Brain pericyte (primary cell): ENCODE measurements at regions not wholly inside any gene's neighbourhood (a gene's known extent, or its start where the extent isn't known, plus 50 kb on each side); places are given as distances from the start of the nearest gene placed in this dataset.

ENCODE experiments used
- DNase-seq: peaks from one replicate; pipeline ENCODE4 v3.0.0-alpha.2; 2012; ENCODE audit warnings: low read depth, low spot score

DNA sequence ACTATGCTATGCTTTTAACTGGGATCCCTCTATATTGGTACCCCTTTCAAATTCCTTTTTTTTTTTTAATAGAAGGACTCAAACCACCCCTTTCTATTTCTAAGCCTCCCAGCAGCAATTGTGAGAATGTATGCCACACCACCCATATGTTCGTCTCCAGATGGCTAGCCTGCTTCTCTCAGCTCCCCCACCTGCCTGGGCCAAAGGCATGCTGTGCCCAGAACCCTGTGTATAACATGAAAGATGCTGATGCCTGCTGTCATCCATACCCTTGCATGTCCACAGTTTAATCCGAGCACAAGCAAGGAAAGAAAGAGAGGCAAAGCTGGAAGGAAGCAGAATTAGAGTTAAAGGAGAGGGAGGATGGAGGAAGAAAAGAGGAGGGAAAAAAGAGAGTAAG is 159.5 kb upstream of the CNTN6 start:
- no peak for DNase-seq

DNA sequence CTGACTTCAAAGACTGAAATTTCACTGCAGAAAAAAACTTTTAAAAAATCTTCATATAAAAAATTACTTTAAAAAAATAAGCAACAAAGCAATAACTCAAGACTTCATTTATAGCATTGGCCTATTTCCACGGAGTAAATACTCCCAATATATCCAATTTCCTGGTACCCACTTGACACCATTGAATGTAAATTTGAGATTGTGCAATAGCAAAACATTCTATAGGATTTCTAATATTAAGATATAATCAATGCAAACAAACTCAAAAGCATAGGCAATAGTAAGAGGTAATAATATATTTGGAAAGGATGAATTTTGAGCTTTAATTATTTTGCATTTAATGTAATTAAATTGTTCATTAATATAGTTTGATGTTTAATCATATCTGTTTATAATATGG is 148.0 kb upstream of the CNTN6 start:
- no peak for DNase-seq

DNA sequence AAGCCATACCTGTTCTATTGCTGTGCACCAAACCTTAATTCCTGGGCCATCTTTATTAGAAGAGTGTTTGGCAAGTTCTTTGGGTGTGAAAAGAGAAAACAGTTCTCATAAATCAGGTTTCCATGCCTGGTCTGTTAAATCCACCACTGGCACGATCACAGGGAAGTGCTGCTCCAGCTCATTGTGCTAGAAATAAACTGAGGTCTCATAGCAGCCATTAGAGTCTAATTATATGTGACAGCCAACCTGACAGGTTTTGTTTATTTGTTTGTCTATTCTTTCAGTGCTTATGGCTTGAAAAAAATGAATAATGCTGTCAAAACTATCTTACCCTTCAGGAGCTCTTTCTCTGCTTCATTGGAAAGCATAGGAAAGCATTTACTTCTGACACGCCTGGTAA is 147.1 kb upstream of the CNTN6 start:
- no peak for DNase-seq

DNA sequence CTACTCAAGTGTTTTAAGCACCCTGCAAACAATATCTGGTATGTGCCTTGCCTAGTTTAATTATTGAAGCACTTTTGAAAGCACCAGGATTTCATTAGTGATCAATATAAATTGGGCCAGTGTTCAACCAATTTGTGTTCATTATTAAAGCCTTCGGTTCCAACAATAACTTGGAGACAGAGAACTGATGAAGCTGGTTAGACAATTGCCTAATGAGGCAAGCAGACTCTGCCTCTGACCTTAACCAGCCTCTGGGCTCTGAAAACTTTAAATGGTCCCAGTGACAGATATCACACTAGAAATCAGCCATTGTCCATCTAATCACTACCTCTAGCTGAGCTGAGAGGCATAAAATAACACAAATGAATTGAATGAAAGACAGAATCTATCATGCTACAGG is 139.9 kb upstream of the CNTN6 start:
- DNase-seq = no peak

DNA sequence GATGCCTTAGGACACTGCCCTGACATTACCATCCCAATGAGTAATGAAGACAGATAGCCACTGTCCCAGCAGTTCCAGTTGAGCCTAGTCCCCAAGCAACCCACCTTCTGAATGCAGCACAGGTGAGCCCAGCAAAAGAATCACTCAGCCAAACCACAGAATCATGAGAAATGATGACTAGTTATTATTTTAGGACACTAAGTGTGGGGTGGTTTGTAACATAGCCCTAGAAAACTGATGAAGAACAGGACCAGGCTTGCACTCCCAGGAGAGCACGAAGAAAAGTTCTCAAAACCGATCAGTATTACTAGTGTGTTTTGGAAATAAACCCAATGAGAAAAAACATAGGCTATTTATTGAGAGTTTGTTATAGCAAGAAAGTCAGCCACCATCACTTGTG is 129.6 kb upstream of the CNTN6 start:
- no peak for DNase-seq

DNA sequence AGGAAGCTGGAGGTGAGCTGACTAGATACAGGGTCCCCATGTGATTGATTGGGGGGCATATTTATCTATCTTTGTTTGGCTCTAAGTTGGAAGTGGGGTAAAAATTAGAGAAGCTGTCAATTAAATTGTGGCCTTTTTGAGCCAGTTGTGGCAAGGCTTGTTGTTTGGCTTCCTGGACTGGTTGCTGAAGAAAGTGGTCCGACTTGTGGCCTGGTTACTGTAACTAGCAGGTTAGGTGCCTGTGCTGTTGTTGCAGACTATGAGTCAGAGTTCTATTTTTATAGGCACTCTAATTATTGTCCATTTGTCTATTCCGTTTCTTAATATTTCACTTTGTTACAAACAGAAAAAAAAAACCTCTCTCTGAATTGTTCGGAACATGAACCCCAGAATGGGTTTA is 129.1 kb upstream of the CNTN6 start:
- DNase-seq = no peak

DNA sequence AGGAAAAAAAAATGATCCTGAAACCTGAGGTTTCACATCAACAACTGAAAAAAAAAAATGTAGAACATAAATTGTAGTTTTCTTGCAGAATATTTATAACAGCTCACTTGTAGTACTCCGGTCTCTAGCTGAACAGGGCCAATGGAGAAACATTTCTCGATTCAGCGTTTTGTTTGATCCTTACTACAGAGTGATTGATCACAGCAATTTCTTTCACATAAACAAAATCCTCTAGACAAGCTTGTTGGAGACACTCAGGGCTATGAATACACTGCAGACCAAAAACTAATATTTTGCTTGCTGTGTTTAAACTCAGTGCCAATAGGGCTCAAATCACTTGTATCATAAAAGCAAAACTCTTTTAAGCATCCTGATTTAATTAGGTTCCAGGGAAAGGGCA is 127.0 kb upstream of the CNTN6 start:
- no peak for DNase-seq

DNA sequence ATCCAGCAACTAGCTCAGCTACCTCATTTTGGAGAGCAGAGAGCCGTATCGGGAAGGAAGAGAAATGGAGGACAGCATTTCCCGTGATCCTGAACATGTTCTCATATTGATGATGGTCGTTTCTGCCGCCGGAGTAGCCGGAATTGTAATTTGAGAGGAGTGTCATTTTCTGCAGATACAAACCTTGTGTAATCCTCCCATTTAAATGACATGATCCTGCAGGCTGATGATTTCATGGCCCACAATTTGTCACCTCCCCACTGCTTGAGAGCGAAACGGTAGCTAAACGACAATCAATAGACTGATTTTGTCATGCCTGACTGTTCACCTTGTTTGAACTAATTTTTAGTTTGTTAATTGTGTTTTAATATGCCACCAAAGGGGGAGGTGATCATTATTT is 126.5 kb upstream of the CNTN6 start:
- DNase-seq = no peak

DNA sequence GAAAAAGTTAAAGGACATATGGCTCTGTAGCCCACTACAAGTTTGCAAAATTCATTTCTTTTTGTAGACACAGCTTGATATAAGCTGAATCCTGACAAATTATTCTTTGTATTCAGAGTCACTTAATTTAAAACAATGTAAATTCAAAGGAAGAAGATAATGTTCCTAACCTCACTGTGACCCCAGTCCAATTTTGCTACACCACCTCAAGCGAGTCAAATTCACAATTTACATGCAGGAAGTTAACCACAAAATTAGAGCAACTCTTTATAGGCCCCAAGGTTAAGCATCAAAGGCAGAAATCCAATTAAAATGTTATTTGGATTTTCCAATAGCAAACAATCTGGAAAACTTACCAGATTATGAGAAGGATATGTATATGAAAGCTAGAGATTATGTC is 119.5 kb upstream of the CNTN6 start:
- DNase-seq = no peak

DNA sequence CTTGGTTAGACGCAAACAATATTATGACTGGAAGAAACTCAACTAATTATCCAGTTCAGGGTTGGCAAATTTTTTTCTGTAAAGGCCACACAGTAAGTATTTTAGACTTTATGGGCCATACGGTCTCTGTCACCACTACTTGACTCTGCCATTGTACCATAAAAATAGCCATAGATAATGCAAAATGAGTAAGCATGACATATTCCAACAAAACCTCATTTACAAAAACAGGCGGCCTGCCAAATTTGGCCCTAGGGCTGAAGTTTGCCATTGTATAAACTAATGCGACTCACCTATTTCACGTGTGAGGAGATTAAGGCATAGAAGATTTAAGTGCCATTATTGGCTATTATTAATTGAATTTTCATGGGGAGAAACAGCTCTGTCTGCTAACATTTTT is 116.8 kb upstream of the CNTN6 start:
- DNase-seq = no peak

DNA sequence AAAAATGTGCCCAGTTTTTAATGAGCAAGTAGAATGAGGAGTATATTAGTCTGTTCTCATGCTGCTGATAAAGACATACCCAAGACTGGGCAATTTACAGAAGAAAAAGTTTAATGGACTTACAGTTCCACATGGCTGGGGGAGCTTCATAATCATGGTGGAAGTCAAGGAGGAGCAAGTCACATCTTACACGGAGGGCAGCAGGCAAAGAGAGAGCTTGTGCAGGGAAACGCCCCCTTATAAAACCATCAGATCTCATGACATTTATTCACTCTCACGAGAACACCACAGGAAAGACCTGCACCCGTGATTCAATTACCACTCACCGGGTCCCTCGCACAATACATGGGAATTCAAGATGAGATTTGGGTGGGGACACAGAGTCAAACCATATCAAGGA is 111.7 kb upstream of the CNTN6 start:
- DNase-seq = no peak

DNA sequence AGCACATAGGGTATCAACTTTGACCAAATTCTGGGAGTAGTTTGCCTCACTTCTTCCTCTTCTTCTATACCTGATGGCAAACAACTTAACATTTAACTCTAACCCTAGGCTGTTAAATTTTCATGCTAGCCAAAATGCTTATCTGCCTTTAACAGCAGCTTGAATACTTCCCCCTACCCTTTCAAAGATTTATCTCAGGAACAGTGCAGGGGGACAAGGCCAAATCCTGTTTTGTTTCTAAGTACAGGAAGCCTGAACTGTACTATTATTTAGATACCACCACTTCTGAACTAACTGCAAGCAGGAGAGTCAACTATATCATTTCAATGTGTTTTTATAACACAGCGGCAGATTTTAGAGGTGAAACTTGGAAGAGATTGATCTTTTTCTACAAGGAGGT is 104.0 kb upstream of the CNTN6 start:
- DNase-seq = no peak

DNA sequence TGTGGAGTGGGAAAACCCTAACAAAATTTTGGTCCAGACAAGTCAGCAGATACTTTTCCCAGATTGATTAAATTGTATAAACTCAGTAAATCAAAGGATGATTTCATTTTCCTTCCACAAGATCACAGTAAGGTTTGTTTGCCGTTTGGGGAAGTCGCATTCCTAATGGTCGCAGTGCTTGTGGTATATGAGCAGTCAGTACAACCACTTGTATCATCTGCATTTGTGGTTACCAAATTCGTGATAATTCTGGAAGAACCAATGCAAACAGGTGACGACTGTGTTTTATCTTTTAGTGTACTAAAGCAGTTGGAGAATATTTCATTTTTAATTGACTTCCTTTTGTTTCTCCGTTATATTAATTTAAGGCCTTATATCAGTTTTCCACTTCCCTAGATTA is 100.0 kb upstream of the CNTN6 start:
- no peak for DNase-seq

DNA sequence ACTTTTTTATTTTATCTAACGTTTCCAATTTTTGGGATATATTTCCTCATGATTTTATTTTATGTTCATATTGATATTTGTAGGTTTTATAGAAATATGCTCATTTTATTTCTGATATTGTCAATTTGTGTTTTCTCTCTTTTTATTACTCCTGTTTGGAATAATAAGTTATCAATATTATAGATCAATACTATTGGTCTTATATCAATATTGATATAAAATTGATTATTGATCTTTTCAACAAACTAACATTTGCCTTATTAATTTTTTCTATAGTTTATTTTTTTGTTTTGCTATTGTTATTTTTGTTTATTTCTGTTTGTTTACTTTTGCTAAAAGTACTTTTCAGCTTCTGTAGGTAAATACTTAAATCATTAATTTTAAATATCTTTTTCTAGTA is 90.8 kb upstream of the CNTN6 start:
- DNase-seq = no peak

DNA sequence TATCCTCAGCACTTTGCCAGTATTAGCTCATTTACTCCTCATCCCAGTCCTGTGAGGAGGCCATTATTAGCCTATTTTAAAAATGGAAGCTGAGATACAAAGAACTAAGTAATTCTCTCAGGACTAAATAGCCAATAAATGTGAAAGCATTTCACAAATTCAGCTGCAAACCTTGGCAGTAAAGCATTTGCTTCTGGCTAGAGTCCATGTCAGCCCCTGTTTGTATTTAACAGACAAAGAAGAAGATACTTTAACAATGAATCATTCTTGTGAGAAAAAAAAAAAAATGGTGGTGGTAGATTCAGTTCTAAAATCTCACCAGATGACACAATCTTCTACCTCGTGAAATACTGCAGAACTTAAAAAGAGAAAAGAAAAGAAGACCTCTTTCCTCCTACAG is 85.0 kb upstream of the CNTN6 start:
- peak; percentile 26 for DNase-seq

DNA sequence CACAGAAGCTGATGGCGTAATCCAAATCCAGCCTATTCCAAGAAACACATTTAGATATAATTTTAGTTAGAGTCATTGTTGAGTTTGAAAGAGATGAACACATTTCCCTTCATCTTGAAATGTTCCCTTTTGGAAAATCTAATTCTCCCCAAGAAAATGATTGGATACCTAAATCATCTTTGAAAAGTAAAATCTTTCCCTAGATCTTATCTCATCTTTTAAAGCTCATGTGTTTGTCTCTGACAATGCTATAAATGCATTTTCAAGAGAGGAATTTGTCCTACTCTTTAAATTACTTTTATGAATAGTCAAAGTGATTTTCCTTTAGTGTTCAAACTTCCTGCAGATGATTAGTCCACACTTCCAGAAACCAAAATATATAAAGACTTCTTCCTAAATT is 82.6 kb upstream of the CNTN6 start:
- no peak for DNase-seq

DNA sequence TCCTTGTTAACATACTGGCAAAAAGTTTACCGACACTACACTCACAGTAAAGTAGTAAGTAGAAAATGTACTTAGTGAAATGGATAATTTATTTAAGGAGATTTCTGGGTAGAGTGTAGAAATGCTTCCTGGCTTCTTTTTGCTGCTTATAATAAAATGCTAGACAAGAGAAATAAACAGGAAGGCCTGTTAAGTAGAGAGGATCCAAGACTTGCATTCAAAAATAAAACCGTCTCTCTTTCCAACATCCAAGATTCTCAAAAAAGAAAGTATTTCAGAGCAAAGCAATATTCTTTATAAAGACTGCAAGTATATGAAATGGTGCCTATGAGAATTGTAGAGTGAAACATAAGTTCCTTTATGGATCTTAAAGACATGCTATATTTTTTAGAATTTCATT is 77.0 kb upstream of the CNTN6 start:
- no peak for DNase-seq

DNA sequence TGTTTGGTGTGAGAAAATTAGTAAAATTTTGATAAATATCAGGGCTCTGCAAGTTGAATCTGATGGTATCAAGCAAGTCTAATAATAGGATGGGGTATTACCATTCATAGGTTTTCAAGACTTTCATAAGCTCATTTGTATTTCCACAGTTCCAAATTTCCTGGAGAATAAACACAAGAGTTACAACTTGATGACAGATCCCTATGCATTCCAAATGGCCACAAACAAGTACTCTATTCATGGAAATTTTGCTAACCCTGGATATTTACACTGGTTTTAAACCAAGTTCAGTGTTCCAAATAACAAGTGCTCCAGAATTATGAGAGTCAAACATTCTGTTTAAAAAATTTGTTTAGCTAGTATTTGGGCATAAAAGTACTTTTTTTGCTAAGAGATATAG is 75.0 kb upstream of the CNTN6 start:
- DNase-seq = no peak

DNA sequence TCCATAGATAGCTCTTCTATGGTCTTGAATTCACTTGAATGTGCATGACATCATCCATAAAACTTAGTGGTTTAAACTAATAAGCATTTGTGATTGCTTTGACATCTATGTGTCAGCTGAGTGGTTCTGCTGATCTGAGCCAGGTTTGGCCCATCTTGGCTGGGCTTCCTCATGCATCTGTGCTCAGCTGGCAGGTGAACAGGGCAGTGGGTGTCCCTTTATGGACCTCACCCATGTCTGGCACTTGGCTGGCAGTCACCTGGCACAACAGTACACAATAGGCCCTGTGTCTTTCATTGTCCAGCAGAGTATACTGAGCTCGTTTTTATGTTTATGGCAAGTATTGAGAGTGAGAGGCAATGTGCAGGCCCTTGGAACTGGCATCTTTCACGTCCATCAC is 73.7 kb upstream of the CNTN6 start:
- DNase-seq = no peak

DNA sequence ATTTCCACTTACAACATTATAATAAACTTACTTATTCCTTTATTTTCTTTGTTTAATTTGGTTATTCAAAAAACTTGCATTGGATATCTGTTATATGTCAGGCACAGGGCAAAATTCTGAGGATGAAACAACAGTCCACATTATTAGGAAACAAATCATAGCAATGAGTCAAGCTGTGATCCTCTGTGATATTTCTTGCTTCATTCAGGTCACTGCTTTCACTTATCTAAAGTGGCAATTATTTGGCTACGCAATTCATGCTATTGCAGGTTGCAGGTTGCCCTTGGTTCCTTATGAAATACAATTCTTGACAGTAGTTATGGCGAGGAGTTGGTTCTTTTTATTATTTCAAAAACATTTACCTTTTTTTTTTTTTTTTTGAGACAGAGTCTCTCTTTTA is 66.4 kb upstream of the CNTN6 start:
- no peak for DNase-seq

DNA sequence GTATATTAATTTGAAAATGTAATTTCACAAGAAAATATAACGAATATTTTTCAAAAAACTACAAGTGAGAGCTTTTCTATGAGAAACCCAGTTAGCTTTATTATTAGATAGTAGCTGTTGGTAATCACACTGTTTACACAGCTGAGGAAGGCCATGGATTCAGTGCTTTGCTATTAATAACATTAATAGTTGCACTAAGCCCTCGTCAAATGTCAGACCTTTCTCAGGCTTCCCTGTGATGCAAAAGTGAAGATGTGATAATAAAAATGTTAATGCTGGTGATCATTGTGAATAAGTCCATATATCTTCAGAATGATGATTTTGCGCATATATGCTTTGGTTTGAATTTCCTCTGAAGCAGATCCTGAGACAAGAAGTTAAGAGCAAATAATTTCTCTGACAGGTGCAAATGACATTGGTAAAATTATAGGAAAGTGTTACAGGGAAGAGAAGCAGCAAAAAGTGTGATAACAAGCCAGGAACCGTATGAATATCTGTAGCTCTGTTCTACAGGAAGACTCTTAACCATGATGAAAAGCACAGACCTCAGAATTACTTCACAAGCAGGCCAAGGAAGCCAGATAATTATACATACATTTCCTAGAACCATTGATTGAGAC is 56.5 kb upstream of the CNTN6 start:
- DNase-seq = no peak

DNA sequence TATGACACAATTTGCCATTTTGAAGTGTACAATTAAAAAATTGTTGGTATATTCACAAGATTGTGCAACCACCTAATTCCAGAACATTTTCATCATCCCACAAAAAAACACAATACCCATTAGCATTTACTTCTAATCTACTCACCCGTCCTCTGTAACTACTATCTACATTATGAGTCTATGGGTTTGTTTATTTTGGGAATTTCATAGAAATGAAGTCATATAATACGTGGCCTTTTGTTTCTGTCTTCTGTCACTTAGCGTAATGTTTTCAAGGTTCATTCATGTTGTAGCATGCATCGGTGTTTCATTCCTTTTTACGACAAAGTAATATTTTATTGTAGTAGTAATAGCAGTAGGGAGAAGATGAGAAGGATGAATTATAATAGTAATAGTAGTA is 55.2 kb upstream of the CNTN6 start:
- DNase-seq = no peak
